Lower lobe of right lung (tissue), 2 donors: ENCODE measurements at regions not wholly inside any gene's neighbourhood (a gene's known extent, or its start where the extent isn't known, plus 50 kb on each side); places are given as distances from the start of the nearest gene placed in this dataset.

ENCODE experiments used
- ATAC-seq, 2 donors: fragments of 200-7000 bp; cut with Tn5 transposase; one replicate each; pipeline ENCODE4 v1.9.1; 2020 to 2022; ENCODE audit warnings: mild to moderate bottlenecking in 2 of 2, moderate library complexity in 2 of 2
- DNase-seq: peaks from one replicate; pipeline ENCODE4 v3.0.0-alpha.2; 2020
- H3K27ac ChIP-seq: fragments of 200-600 bp; one replicate; pipeline ENCODE4 v1.8.0; 2022
- H3K27me3 ChIP-seq: fragments of 200-600 bp; one replicate; pipeline ENCODE4 v1.8.0; 2022; ENCODE audit warnings: low read depth
- H3K36me3 ChIP-seq: fragments of 200-600 bp; one replicate; pipeline ENCODE4 v1.8.0; 2022; ENCODE audit warnings: mild to moderate bottlenecking
- H3K4me1 ChIP-seq: fragments of 200-600 bp; one replicate; pipeline ENCODE4 v1.8.0; 2022
- H3K4me3 ChIP-seq: fragments of 200-600 bp; one replicate; pipeline ENCODE4 v1.8.0; 2022; ENCODE audit warnings: mild to moderate bottlenecking
- H3K9me3 ChIP-seq: fragments of 200-600 bp; one replicate; pipeline ENCODE4 v1.8.0; 2022
- intact Hi-C: fragments of 100-400 bp; cut with DNase I; formaldehyde crosslinking; loops from one replicate; pipeline ENCODE4 v1.11.0; 2022
- TF ChIP-seq, protein P1 (sequence below): fragments of 200-600 bp; IDR thresholded peaks from one replicate; pipeline ENCODE4 v1.8.0; 2022; ENCODE audit warnings: antibody characterized with exemption, mild to moderate bottlenecking
- donor health status: DM: no; HTN: yes; CAD: no; lungs with severe emphysema.

DNA sequence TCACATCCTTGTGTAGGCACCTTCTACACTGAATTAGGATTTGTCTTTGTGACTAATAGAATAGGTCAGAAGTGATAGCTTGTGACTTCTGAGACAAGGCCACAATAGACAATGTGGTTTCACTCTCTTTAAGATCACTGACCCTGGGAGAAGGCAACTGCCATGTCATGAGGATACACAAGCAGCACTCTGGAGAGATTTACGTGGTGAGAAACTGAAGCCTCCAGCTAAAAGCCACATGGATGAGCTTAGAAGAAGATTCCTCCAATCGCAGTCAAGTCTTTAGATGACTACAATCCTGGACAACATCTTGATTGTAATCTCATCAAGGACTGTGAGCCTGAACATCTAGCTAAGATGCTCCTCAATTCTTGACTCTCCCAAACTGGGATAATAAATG, 206.6 kb downstream of the ESM1 start:
- TF ChIP-seq, protein P1, sequence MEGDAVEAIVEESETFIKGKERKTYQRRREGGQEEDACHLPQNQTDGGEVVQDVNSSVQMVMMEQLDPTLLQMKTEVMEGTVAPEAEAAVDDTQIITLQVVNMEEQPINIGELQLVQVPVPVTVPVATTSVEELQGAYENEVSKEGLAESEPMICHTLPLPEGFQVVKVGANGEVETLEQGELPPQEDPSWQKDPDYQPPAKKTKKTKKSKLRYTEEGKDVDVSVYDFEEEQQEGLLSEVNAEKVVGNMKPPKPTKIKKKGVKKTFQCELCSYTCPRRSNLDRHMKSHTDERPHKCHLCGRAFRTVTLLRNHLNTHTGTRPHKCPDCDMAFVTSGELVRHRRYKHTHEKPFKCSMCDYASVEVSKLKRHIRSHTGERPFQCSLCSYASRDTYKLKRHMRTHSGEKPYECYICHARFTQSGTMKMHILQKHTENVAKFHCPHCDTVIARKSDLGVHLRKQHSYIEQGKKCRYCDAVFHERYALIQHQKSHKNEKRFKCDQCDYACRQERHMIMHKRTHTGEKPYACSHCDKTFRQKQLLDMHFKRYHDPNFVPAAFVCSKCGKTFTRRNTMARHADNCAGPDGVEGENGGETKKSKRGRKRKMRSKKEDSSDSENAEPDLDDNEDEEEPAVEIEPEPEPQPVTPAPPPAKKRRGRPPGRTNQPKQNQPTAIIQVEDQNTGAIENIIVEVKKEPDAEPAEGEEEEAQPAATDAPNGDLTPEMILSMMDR: no peak
- Histone ChIP-seq H3K27me3 (no peaks in the 10 kb centered on the region), H3K27ac (no peak overlapping the region), H3K9me3 (no peaks in the 10 kb centered on the region), H3K36me3 (no peaks in the 10 kb centered on the region), H3K4me3 (no peak overlapping the region), H3K4me1 (no peaks in the 10 kb centered on the region)
- intact Hi-C loops: no loop called here
- ATAC-seq (no peak), DNase-seq (no peak)

DNA sequence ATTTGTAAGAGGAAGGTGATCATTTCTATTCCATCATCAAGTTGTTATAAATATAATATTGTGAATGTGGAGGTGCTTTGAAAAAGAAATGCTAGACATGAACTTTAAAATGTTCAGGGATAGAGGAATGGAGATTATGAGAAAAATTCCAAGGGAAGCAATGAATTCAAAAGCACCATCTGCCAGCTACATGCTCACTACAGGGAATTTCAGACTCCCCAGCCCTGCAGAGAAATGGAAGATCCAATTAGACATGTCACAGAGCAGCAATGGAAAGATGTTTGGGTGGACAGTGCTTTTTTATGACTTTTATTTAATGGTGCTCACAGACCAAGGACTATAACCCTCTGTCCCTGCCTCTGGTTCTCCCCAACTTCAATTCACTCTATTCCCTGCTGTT, 209.7 kb downstream of the ESM1 start:
- Histone ChIP-seq H3K36me3 (no peaks in the 10 kb centered on the region), H3K4me3 (no peak overlapping the region), H3K9me3 (no peaks in the 10 kb centered on the region), H3K4me1 (no peaks in the 10 kb centered on the region), H3K27me3 (no peaks in the 10 kb centered on the region), H3K27ac (no peak overlapping the region)
- intact Hi-C loops: no loop called here
- no peak for DNase-seq
- TF ChIP-seq, protein P1: no peak
- no peak for ATAC-seq

DNA sequence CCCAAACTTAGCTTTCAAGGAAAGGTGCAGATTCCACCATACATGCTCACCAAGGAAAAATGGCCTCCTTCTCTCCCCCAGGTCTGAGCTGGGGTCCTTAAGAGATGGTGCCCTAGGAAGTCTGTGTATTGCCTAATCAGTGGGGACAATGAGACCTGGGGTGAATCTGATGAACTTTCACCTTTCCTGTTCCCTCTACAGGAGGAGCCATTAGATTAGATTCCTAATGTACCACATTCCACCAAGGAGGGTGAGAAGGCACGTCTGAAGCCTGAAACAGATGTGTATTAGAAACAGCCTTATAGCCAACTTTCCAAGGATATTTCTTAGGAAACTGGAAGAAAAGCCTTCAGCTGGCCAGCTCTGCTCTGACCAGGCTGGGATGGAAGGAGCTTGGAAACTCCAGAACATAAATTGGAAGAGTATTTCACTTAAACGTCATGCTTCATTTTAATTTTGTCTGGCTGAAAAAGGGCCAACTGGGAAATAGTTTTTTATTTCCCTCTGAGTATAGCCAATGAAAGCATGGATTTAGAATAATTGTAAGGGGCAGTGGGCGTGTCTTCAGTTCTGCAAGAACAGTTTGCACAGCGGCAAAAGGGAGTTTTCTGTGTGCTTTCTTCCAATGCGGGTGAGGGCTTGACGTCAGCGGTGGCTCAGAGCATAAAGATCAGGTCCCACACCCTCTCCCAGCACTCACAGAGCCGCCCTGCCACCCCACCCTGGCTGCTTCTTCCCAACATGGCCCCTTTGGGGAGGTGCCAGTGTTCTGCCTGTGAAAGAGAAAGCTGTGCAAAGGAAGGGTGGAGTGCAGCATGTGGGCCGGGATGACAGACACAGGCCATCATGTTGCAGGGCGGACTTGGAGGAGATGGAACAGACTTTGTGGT, 210.9 kb downstream of the ESM1 start:
- DNase-seq (peak; percentile 58), ATAC-seq (peak; percentile 65 to 66)
- H3K4me1 ChIP-seq: no peaks in the 10 kb centered on the region
- H3K9me3 ChIP-seq: no peaks in the 10 kb centered on the region
- no peaks in the 10 kb centered on the region for H3K36me3 ChIP-seq
- intact Hi-C loops: no loop called here
- no peak overlapping the region for H3K4me3 ChIP-seq
- TF ChIP-seq, protein P1: no peak
- H3K27me3 ChIP-seq: no peaks in the 10 kb centered on the region
- H3K27ac ChIP-seq: no peak overlapping the region

DNA sequence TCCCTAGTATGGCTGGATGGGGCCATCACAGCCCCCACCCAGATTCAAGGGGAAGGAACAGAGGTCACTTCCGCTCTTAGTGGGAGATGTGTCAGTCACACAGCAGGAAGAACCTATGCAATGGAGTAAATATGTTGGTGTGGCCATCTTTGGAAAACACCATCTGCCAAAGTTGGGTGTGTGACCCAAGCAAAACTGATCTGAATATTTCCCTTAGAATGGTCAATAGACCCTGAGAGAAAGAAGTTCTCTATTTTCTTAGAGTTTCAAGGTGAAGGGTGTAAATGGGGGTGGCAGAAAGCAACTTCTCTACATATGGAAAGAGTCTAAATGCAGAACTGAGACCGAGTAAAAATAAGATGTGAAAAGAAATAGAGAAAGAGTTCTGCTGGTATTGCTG, 212.7 kb downstream of the ESM1 start:
- ATAC-seq (peak in 1 of 2 donors; percentile 30), DNase-seq (no peak)
- Histone ChIP-seq H3K27me3 (no peaks in the 10 kb centered on the region), H3K4me3 (no peak overlapping the region), H3K4me1 (no peaks in the 10 kb centered on the region), H3K9me3 (no peaks in the 10 kb centered on the region), H3K27ac (no peak overlapping the region), H3K36me3 (no peaks in the 10 kb centered on the region)
- TF ChIP-seq, protein P1: no peak
- intact Hi-C loops: no loop called here

DNA sequence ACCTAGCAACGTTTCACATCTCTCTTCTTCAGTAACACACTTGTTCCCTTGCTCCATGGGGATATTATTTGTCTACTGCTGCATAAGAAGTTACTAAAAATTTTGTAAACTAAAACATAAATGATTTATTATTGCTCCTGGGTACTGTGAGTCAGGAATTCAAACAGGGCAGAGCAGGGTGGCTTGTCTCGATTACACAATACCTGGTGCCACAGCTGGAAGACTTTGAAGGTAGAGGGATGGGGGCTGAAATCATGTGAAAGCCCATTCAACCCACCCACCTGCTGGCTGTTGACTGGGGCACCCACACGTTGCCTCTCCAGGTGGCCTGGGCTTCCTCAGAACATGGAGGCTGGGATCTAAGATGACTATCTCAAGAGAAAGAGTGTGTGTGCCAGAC, 213.2 kb downstream of the ESM1 start:
- DNase-seq (no peak), ATAC-seq (no peak)
- Histone ChIP-seq H3K27ac (no peak overlapping the region), H3K9me3 (no peaks in the 10 kb centered on the region), H3K4me3 (no peak overlapping the region), H3K27me3 (no peaks in the 10 kb centered on the region), H3K36me3 (no peaks in the 10 kb centered on the region), H3K4me1 (no peaks in the 10 kb centered on the region)
- TF ChIP-seq, protein P1: no peak
- intact Hi-C loops: no loop called here
